HEK293 (cell line): ENCODE measurements at regions not wholly inside any gene's neighbourhood (a gene's known extent, or its start where the extent isn't known, plus 50 kb on each side); places are given as distances from the start of the nearest gene placed in this dataset.

Source experiments
- CTCF ChIA-PET: fragments of 350-600 bp; formaldehyde crosslinking; extraction: SDS; loops from one replicate; lab custom pipeline; 2021; ENCODE audit warnings: antibody characterized with exemption; lab: Yijun Ruan, JAX
- POLR2A ChIA-PET: fragments of 300-600 bp; formaldehyde crosslinking; extraction: SDS; loops from one replicate; lab custom pipeline; 2020; ENCODE audit warnings: antibody characterized with exemption, inconsistent platforms; lab: Yijun Ruan, JAX
- H3K27ac ChIP-seq: fragments of 200-500 bp; sonication (Bioruptor generic); 2 replicates; pipeline ENCODE4 v1.5.1; 2014; ENCODE audit warnings: low read depth, low read length, control low read depth, inconsistent platforms; ENCODE audit errors: extremely low read depth
- H3K36me3 ChIP-seq, 2 experiments: fragments of 200-500 bp in 1 of 2; sonication (Bioruptor generic) in 1 of 2; 1 replicate in 1 of 2; 2 replicates in 1 of 2; pipeline ENCODE4 v1.5.1; 2014 to 2017; ENCODE audit warnings: inconsistent platforms in 2 of 2, low read length in 2 of 2; ENCODE audit not compliant: control insufficient read depth in 2 of 2, insufficient read depth in 1 of 2
- H3K4me1 ChIP-seq: fragments of 200-500 bp; sonication (Bioruptor generic); 2 replicates; pipeline ENCODE4 v1.5.1; 2014; ENCODE audit warnings: mild to moderate bottlenecking, low read length, inconsistent platforms; ENCODE audit not compliant: control insufficient read depth, insufficient read depth
- H3K4me3 ChIP-seq: 2 replicates; pipeline ENCODE4 v1.5.1; 2011; ENCODE audit warnings: low read depth, mild to moderate bottlenecking, control low read depth, low read length, moderate library complexity
- H3K9me3 ChIP-seq: fragments of 200-500 bp; sonication (Bioruptor generic); 2 replicates; pipeline ENCODE4 v1.5.1; 2014; ENCODE audit warnings: low read depth, low read length, inconsistent platforms; ENCODE audit not compliant: control insufficient read depth, insufficient read depth
- BCL11B ChIP-seq: fragments of 450-650 bp; formaldehyde crosslinking; IDR thresholded peaks from 2 replicates; pipeline ENCODE4 v1.5.1; 2016; ENCODE audit warnings: low read depth, missing biosample characterization, missing genetic modification characterization
- HOXD13 ChIP-seq: sonication (generic); formaldehyde crosslinking; IDR thresholded peaks from 2 replicates; pipeline ENCODE4 v1.8.0; 2022; ENCODE audit warnings: missing genetic modification reagents, borderline replicate concordance
- IKZF3 ChIP-seq: fragments of 450-650 bp; IDR thresholded peaks from 2 replicates; pipeline ENCODE4 v1.5.0; 2018; ENCODE audit warnings: missing biosample characterization, mild to moderate bottlenecking, missing genetic modification characterization, moderate library complexity
- KLF1 ChIP-seq: fragments of 450-650 bp; formaldehyde crosslinking; IDR thresholded peaks from 2 replicates; pipeline ENCODE4 v1.5.1; 2016; ENCODE audit warnings: missing biosample characterization, missing genetic modification characterization
- TCF7L2 ChIP-seq: IDR thresholded peaks from 2 replicates; pipeline ENCODE4 v1.6.1; 2011; ENCODE audit warnings: low read depth, mild to moderate bottlenecking, inconsistent platforms, low read length, moderate library complexity, borderline replicate concordance
- YY1 ChIP-seq: fragments of 450-650 bp; formaldehyde crosslinking; IDR thresholded peaks from 2 replicates; pipeline ENCODE4 v1.5.1; 2018; ENCODE audit warnings: missing biosample characterization, missing genetic modification characterization
- ZNF10 ChIP-seq: fragments of 450-650 bp; formaldehyde crosslinking; IDR thresholded peaks from 2 replicates; pipeline ENCODE4 v1.5.1; 2017; ENCODE audit warnings: missing biosample characterization, missing genetic modification characterization
- ZNF202 ChIP-seq: fragments of 450-650 bp; formaldehyde crosslinking; IDR thresholded peaks from 2 replicates; pipeline ENCODE4 v1.5.1; 2016; ENCODE audit warnings: missing biosample characterization, missing genetic modification characterization, borderline replicate concordance
- ZNF391 ChIP-seq: fragments of 450-650 bp; formaldehyde crosslinking; IDR thresholded peaks from 2 replicates; pipeline ENCODE4 v1.5.1; 2016; ENCODE audit warnings: low read depth, missing biosample characterization, missing genetic modification characterization, borderline replicate concordance
- ZNF529 ChIP-seq: fragments of 450-650 bp; formaldehyde crosslinking; IDR thresholded peaks from 2 replicates; pipeline ENCODE4 v1.5.1; 2017; ENCODE audit warnings: missing genetic modification characterization, missing biosample characterization; ENCODE audit not compliant: insufficient replicate concordance
- ZNF571 ChIP-seq: fragments of 450-650 bp; formaldehyde crosslinking; IDR thresholded peaks from 2 replicates; pipeline ENCODE4 v1.5.0; 2017; ENCODE audit warnings: missing biosample characterization, missing genetic modification characterization
- ZNF585B ChIP-seq: fragments of 450-650 bp; formaldehyde crosslinking; IDR thresholded peaks from 2 replicates; pipeline ENCODE4 v1.5.1; 2016; ENCODE audit warnings: missing biosample characterization, missing genetic modification characterization
- ZNF670 ChIP-seq: fragments of 450-650 bp; formaldehyde crosslinking; IDR thresholded peaks from 2 replicates; pipeline ENCODE4 v1.5.1; 2016; ENCODE audit warnings: missing biosample characterization, missing genetic modification characterization, low read depth
- ZNF701 ChIP-seq: fragments of 450-650 bp; formaldehyde crosslinking; IDR thresholded peaks from 2 replicates; pipeline ENCODE4 v1.5.1; 2016; ENCODE audit warnings: missing biosample characterization, missing genetic modification characterization
- ZNF76 ChIP-seq: fragments of 450-650 bp; formaldehyde crosslinking; IDR thresholded peaks from 2 replicates; pipeline ENCODE4; 2016; ENCODE audit warnings: low read depth, missing biosample characterization, missing genetic modification characterization, borderline replicate concordance
- ZNF791 ChIP-seq: fragments of 450-650 bp; formaldehyde crosslinking; IDR thresholded peaks from 2 replicates; pipeline ENCODE4 v1.5.1; 2016; ENCODE audit warnings: missing biosample characterization, missing genetic modification characterization
- ZSCAN23 ChIP-seq: fragments of 450-650 bp; formaldehyde crosslinking; IDR thresholded peaks from 2 replicates; pipeline ENCODE4 v1.5.1; 2016; ENCODE audit warnings: missing biosample characterization, missing genetic modification characterization
- TF ChIP-seq, protein P1 (sequence below): fragments of 450-650 bp; formaldehyde crosslinking; IDR thresholded peaks from 2 replicates; pipeline ENCODE4 v1.5.1; 2016; ENCODE audit warnings: missing biosample characterization, missing genetic modification characterization
- TF ChIP-seq, protein P2 (sequence below): fragments of 450-650 bp; formaldehyde crosslinking; IDR thresholded peaks from 2 replicates; pipeline ENCODE4 v1.5.1; 2017; ENCODE audit warnings: missing biosample characterization, missing genetic modification characterization
- TF ChIP-seq, protein P3 (sequence below): IDR thresholded peaks from 2 replicates; pipeline ENCODE4 v1.6.1; 2011; ENCODE audit warnings: mild to moderate bottlenecking, low read depth, low read length, borderline replicate concordance
- TF ChIP-seq, protein P4 (sequence below): fragments of 450-650 bp; formaldehyde crosslinking; IDR thresholded peaks from 2 replicates; pipeline ENCODE4 v1.5.1; 2016; ENCODE audit warnings: missing biosample characterization, missing genetic modification characterization
- TF ChIP-seq, protein P5 (sequence below): fragments of 450-650 bp; formaldehyde crosslinking; IDR thresholded peaks from 2 replicates; pipeline ENCODE4 v1.5.1; 2016; ENCODE audit warnings: missing biosample characterization, missing genetic modification characterization, borderline replicate concordance

DNA sequence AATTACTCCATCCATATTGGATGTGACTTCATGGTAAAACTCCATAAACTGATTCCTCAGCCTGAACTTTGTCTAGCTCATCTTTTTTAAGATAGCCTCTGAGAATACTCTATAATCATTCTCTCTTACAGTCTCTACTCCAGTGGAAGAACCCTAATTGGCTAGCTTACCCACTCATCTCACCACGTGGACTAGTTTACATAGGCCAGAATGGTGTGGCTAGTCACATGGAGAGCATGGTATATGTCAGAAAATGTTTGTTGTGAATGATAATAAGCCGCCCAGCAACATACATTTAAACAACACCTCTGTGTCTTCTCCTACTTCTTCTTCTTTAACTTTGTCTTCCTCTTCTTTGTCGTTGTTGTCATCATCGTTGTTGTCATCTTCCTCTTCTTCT lies 389.2 kb upstream of the LRRC3B start:
- H3K27ac ChIP-seq: no peak overlapping the region
- ChIA-PET CTCF (no interaction called here), POLR2A (no interaction called here)
- no peak overlapping the region for H3K4me3 ChIP-seq
- TF ChIP-seq ZNF10 (tag by site-specific recombination) (no peak), BCL11B (tag by site-specific recombination) (no peak), TCF7L2 (no peak), ZNF701 (no peak), ZNF585B (tag by site-specific recombination) (no peak)
- TF ChIP-seq, protein P1, sequence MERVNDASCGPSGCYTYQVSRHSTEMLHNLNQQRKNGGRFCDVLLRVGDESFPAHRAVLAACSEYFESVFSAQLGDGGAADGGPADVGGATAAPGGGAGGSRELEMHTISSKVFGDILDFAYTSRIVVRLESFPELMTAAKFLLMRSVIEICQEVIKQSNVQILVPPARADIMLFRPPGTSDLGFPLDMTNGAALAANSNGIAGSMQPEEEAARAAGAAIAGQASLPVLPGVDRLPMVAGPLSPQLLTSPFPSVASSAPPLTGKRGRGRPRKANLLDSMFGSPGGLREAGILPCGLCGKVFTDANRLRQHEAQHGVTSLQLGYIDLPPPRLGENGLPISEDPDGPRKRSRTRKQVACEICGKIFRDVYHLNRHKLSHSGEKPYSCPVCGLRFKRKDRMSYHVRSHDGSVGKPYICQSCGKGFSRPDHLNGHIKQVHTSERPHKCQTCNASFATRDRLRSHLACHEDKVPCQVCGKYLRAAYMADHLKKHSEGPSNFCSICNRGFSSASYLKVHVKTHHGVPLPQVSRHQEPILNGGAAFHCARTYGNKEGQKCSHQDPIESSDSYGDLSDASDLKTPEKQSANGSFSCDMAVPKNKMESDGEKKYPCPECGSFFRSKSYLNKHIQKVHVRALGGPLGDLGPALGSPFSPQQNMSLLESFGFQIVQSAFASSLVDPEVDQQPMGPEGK (tag by site-specific recombination): no peak
- H3K36me3 ChIP-seq: no peaks in the 10 kb centered on the region
- H3K4me1 ChIP-seq: no peaks in the 10 kb centered on the region
- H3K9me3 ChIP-seq: no peaks in the 10 kb centered on the region

DNA sequence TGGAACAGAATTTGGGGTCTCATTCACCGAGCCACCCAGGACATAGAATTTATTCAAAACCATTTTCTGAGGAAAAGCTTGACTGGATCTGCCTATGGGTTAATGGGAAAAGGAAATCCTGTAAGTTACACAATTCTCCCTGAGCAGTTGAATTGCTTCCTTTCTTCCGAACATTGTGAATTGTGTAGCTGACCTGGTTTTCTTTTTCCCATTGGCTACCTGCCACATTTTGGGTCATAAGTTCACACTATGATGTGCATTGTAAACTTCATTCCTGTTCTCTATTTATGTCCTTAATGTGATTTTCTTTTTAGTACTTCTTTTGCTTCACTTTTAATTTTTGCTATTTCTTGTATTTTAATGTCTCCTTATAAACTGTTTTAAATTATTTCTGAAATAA lies 386.0 kb upstream of the LRRC3B start:
- Histone ChIP-seq H3K27ac (no peak overlapping the region), H3K4me1 (no peaks in the 10 kb centered on the region), H3K36me3 (no peaks in the 10 kb centered on the region), H3K4me3 (no peak overlapping the region), H3K9me3 (no peaks in the 10 kb centered on the region)
- CTCF ChIA-PET: no interaction called here
- POLR2A ChIA-PET: no interaction called here
- TF ChIP-seq, protein P2, sequence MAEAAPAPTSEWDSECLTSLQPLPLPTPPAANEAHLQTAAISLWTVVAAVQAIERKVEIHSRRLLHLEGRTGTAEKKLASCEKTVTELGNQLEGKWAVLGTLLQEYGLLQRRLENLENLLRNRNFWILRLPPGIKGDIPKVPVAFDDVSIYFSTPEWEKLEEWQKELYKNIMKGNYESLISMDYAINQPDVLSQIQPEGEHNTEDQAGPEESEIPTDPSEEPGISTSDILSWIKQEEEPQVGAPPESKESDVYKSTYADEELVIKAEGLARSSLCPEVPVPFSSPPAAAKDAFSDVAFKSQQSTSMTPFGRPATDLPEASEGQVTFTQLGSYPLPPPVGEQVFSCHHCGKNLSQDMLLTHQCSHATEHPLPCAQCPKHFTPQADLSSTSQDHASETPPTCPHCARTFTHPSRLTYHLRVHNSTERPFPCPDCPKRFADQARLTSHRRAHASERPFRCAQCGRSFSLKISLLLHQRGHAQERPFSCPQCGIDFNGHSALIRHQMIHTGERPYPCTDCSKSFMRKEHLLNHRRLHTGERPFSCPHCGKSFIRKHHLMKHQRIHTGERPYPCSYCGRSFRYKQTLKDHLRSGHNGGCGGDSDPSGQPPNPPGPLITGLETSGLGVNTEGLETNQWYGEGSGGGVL: no peak

DNA sequence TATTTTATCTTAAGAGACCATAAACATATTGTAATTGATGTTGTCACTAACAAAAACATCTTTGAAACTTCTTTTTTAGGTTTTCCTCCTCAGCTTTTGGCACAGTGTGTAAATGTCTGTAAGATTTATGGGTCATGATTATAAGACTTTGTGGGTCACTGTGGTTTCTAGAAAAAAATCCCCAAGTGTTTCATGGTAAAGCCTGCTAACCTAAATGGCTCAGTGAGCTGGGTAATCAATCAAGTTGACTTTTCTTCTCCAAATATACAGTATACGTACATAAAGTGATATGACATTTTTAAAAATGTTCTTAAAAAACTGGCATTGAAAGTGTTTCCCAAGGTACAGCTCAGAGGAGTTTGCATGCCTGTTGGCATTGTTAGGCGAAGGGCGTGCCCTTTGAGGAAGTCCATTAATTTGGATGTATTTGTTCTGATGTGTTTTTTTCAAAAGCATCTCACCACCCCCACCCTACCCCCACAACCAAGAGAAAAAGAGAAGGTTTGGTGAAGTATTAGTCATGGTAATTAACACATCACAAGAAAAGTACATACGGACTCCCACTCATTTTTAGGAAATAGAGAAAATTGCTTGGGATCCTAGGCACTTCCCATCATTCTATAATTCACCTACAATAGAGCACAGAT lies 385.4 kb upstream of the LRRC3B start:
- Histone ChIP-seq H3K9me3 (no peaks in the 10 kb centered on the region), H3K36me3 (no peaks in the 10 kb centered on the region), H3K4me1 (no peaks in the 10 kb centered on the region), H3K27ac (no peak overlapping the region), H3K4me3 (no peak overlapping the region)
- POLR2A ChIA-PET: no interaction called here
- CTCF ChIA-PET: no interaction called here
- TF ChIP-seq ZNF202 (tag by site-specific recombination) (no peak), ZNF791 (tag by site-specific recombination) (no peak), ZNF571 (tag by site-specific recombination) (no peak), ZNF529 (tag by site-specific recombination) (no peak), KLF1 (no peak), ZNF670 (tag by site-specific recombination) (no peak), HOXD13 (no peak), ZNF76 (tag by site-specific recombination) (no peak), YY1 (tag by site-specific recombination) (no peak), ZSCAN23 (no peak), IKZF3 (tag by site-specific recombination) (no peak), ZNF391 (no peak)
- TF ChIP-seq, protein P3, sequence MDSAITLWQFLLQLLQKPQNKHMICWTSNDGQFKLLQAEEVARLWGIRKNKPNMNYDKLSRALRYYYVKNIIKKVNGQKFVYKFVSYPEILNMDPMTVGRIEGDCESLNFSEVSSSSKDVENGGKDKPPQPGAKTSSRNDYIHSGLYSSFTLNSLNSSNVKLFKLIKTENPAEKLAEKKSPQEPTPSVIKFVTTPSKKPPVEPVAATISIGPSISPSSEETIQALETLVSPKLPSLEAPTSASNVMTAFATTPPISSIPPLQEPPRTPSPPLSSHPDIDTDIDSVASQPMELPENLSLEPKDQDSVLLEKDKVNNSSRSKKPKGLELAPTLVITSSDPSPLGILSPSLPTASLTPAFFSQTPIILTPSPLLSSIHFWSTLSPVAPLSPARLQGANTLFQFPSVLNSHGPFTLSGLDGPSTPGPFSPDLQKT: no peak
- TF ChIP-seq, protein P4, sequence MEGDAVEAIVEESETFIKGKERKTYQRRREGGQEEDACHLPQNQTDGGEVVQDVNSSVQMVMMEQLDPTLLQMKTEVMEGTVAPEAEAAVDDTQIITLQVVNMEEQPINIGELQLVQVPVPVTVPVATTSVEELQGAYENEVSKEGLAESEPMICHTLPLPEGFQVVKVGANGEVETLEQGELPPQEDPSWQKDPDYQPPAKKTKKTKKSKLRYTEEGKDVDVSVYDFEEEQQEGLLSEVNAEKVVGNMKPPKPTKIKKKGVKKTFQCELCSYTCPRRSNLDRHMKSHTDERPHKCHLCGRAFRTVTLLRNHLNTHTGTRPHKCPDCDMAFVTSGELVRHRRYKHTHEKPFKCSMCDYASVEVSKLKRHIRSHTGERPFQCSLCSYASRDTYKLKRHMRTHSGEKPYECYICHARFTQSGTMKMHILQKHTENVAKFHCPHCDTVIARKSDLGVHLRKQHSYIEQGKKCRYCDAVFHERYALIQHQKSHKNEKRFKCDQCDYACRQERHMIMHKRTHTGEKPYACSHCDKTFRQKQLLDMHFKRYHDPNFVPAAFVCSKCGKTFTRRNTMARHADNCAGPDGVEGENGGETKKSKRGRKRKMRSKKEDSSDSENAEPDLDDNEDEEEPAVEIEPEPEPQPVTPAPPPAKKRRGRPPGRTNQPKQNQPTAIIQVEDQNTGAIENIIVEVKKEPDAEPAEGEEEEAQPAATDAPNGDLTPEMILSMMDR (tag by site-specific recombination): no peak
- TF ChIP-seq, protein P5, sequence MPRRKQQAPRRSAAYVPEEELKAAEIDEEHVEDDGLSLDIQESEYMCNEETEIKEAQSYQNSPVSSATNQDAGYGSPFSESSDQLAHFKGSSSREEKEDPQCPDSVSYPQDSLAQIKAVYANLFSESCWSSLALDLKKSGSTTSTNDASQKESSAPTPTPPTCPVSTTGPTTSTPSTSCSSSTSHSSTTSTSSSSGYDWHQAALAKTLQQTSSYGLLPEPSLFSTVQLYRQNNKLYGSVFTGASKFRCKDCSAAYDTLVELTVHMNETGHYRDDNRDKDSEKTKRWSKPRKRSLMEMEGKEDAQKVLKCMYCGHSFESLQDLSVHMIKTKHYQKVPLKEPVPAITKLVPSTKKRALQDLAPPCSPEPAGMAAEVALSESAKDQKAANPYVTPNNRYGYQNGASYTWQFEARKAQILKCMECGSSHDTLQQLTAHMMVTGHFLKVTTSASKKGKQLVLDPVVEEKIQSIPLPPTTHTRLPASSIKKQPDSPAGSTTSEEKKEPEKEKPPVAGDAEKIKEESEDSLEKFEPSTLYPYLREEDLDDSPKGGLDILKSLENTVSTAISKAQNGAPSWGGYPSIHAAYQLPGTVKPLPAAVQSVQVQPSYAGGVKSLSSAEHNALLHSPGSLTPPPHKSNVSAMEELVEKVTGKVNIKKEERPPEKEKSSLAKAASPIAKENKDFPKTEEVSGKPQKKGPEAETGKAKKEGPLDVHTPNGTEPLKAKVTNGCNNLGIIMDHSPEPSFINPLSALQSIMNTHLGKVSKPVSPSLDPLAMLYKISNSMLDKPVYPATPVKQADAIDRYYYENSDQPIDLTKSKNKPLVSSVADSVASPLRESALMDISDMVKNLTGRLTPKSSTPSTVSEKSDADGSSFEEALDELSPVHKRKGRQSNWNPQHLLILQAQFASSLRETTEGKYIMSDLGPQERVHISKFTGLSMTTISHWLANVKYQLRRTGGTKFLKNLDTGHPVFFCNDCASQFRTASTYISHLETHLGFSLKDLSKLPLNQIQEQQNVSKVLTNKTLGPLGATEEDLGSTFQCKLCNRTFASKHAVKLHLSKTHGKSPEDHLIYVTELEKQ: no peak
